ENCODE measurements at regions not wholly inside any gene's neighbourhood (a gene's known extent, or its start where the extent isn't known, plus 50 kb on each side); places are given as distances from the start of the nearest gene placed in this dataset.

DNA sequence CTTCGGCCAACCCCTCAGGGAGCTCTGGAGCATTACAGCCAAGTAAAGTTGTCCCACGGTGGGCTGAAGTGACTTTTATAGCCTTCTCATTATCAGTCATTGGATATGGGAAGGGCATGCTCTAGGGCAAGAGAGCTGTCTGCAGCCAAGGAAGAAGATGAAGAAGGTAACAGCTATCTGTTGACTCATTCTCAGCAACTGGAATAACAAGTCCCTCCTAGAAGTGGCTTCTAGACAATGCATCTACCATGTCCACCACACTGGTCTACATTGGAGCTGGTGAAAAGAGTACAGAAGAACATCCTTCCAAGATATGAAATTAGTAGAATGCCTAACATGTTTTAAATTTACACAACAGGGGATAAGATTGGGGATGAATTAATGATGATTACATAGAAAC, 524.2 kb downstream of the ACTL7B start:
- TF ChIP-seq, protein P1, sequence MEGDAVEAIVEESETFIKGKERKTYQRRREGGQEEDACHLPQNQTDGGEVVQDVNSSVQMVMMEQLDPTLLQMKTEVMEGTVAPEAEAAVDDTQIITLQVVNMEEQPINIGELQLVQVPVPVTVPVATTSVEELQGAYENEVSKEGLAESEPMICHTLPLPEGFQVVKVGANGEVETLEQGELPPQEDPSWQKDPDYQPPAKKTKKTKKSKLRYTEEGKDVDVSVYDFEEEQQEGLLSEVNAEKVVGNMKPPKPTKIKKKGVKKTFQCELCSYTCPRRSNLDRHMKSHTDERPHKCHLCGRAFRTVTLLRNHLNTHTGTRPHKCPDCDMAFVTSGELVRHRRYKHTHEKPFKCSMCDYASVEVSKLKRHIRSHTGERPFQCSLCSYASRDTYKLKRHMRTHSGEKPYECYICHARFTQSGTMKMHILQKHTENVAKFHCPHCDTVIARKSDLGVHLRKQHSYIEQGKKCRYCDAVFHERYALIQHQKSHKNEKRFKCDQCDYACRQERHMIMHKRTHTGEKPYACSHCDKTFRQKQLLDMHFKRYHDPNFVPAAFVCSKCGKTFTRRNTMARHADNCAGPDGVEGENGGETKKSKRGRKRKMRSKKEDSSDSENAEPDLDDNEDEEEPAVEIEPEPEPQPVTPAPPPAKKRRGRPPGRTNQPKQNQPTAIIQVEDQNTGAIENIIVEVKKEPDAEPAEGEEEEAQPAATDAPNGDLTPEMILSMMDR (IDR thresholded peaks at IDR 0.05), result no peak
- TF ChIP-seq ZFX (IDR thresholded peaks at IDR 0.05; ENCODE audit: borderline replicate concordance), result no peak

Measured in 22Rv1 (cell line).